ENCODE measurements at regions not wholly inside any gene's neighbourhood (a gene's known extent, or its start where the extent isn't known, plus 50 kb on each side); places are given as distances from the start of the nearest gene placed in this dataset.

GRCh38 chr9:26181836-26182235, 503.6 kb upstream of the TUSC1 start:
- H3K27me3 ChIP-seq (ENCODE audit: control insufficient read depth in 3 of 3, insufficient read depth in 3 of 3, low read length in 3 of 3) = no peaks in the 10 kb centered on the region
- H3K4me3 ChIP-seq (ENCODE audit: low read length in 3 of 3) = no peak overlapping the region
- H3K27ac ChIP-seq (ENCODE audit: low read depth, low read length) = no peak overlapping the region
- no peaks in the 10 kb centered on the region for H3K36me3 ChIP-seq (ENCODE audit: control insufficient read depth in 3 of 3, insufficient read depth in 3 of 3, low read length in 3 of 3)
- H3K4me1 ChIP-seq (ENCODE audit: control insufficient read depth in 3 of 3, insufficient read depth in 3 of 3, low read length in 3 of 3) = no peaks in the 10 kb centered on the region
- H3K9ac ChIP-seq (ENCODE audit: low read depth in 1 of 3, low read length in 3 of 3) = no peak overlapping the region
- H3K9me3 ChIP-seq (ENCODE audit: control insufficient read depth in 3 of 3, low read length in 3 of 3) = no peaks in the 10 kb centered on the region

- no peaks in the 10 kb centered on the region for H3K36me3 ChIP-seq (ENCODE audit: control insufficient read depth in 3 of 3, insufficient read depth in 3 of 3, low read length in 3 of 3)
- H3K4me3 ChIP-seq (ENCODE audit: low read length in 3 of 3) = no peak overlapping the region
- H3K4me1 ChIP-seq (ENCODE audit: control insufficient read depth in 3 of 3, insufficient read depth in 3 of 3, low read length in 3 of 3) = no peaks in the 10 kb centered on the region
- no peaks in the 10 kb centered on the region for H3K9me3 ChIP-seq (ENCODE audit: control insufficient read depth in 3 of 3, low read length in 3 of 3)
- H3K27me3 ChIP-seq (ENCODE audit: control insufficient read depth in 3 of 3, insufficient read depth in 3 of 3, low read length in 3 of 3) = no peaks in the 10 kb centered on the region
- no peak overlapping the region for H3K9ac ChIP-seq (ENCODE audit: low read depth in 1 of 3, low read length in 3 of 3)
- H3K27ac ChIP-seq (ENCODE audit: low read depth, low read length) = no peak overlapping the region
Observed at GRCh38 chr9:26176628-26177027, 498.4 kb upstream of the TUSC1 start.

GRCh38 chr9:26175264-26175663, 497.0 kb upstream of the TUSC1 start:
- H3K4me1 ChIP-seq (ENCODE audit: control insufficient read depth in 3 of 3, insufficient read depth in 3 of 3, low read length in 3 of 3) = no peaks in the 10 kb centered on the region
- H3K27ac ChIP-seq (ENCODE audit: low read depth, low read length) = no peak overlapping the region
- no peaks in the 10 kb centered on the region for H3K9me3 ChIP-seq (ENCODE audit: control insufficient read depth in 3 of 3, low read length in 3 of 3)
- H3K4me3 ChIP-seq (ENCODE audit: low read length in 3 of 3) = no peak overlapping the region
- no peaks in the 10 kb centered on the region for H3K36me3 ChIP-seq (ENCODE audit: control insufficient read depth in 3 of 3, insufficient read depth in 3 of 3, low read length in 3 of 3)
- H3K27me3 ChIP-seq (ENCODE audit: control insufficient read depth in 3 of 3, insufficient read depth in 3 of 3, low read length in 3 of 3) = no peaks in the 10 kb centered on the region
- no peak overlapping the region for H3K9ac ChIP-seq (ENCODE audit: low read depth in 1 of 3, low read length in 3 of 3)

GRCh38 chr9:26172301-26172700, 494.1 kb upstream of the TUSC1 start:
- H3K9ac ChIP-seq (ENCODE audit: low read depth in 1 of 3, low read length in 3 of 3) = no peak overlapping the region
- H3K9me3 ChIP-seq (ENCODE audit: control insufficient read depth in 3 of 3, low read length in 3 of 3) = no peaks in the 10 kb centered on the region
- no peaks in the 10 kb centered on the region for H3K36me3 ChIP-seq (ENCODE audit: control insufficient read depth in 3 of 3, insufficient read depth in 3 of 3, low read length in 3 of 3)
- H3K27ac ChIP-seq (ENCODE audit: low read depth, low read length) = no peak overlapping the region
- no peak overlapping the region for H3K4me3 ChIP-seq (ENCODE audit: low read length in 3 of 3)
- no peaks in the 10 kb centered on the region for H3K4me1 ChIP-seq (ENCODE audit: control insufficient read depth in 3 of 3, insufficient read depth in 3 of 3, low read length in 3 of 3)
- H3K27me3 ChIP-seq (ENCODE audit: control insufficient read depth in 3 of 3, insufficient read depth in 3 of 3, low read length in 3 of 3) = no peaks in the 10 kb centered on the region

GRCh38 chr9:26171691-26172090, 493.4 kb upstream of the TUSC1 start:
- no peaks in the 10 kb centered on the region for H3K9me3 ChIP-seq (ENCODE audit: control insufficient read depth in 3 of 3, low read length in 3 of 3)
- no peak overlapping the region for H3K9ac ChIP-seq (ENCODE audit: low read depth in 1 of 3, low read length in 3 of 3)
- H3K27me3 ChIP-seq (ENCODE audit: control insufficient read depth in 3 of 3, insufficient read depth in 3 of 3, low read length in 3 of 3) = no peaks in the 10 kb centered on the region
- H3K4me3 ChIP-seq (ENCODE audit: low read length in 3 of 3) = no peak overlapping the region
- no peak overlapping the region for H3K27ac ChIP-seq (ENCODE audit: low read depth, low read length)
- H3K4me1 ChIP-seq (ENCODE audit: control insufficient read depth in 3 of 3, insufficient read depth in 3 of 3, low read length in 3 of 3) = no peaks in the 10 kb centered on the region
- no peaks in the 10 kb centered on the region for H3K36me3 ChIP-seq (ENCODE audit: control insufficient read depth in 3 of 3, insufficient read depth in 3 of 3, low read length in 3 of 3)

- Histone ChIP-seq H3K27me3 (ENCODE audit: control insufficient read depth in 3 of 3, insufficient read depth in 3 of 3, low read length in 3 of 3) (no peaks in the 10 kb centered on the region), H3K9ac (ENCODE audit: low read depth in 1 of 3, low read length in 3 of 3) (no peak overlapping the region), H3K27ac (ENCODE audit: low read depth, low read length) (no peak overlapping the region), H3K9me3 (ENCODE audit: control insufficient read depth in 3 of 3, low read length in 3 of 3) (no peaks in the 10 kb centered on the region), H3K4me1 (ENCODE audit: control insufficient read depth in 3 of 3, insufficient read depth in 3 of 3, low read length in 3 of 3) (no peaks in the 10 kb centered on the region), H3K36me3 (ENCODE audit: control insufficient read depth in 3 of 3, insufficient read depth in 3 of 3, low read length in 3 of 3) (no peaks in the 10 kb centered on the region), H3K4me3 (ENCODE audit: low read length in 3 of 3) (no peak overlapping the region)
Observed at GRCh38 chr9:26170190-26170589, 491.9 kb upstream of the TUSC1 start.

GRCh38 chr9:26169708-26170107, 491.5 kb upstream of the TUSC1 start:
- no peaks in the 10 kb centered on the region for H3K9me3 ChIP-seq (ENCODE audit: control insufficient read depth in 3 of 3, low read length in 3 of 3)
- no peak overlapping the region for H3K9ac ChIP-seq (ENCODE audit: low read depth in 1 of 3, low read length in 3 of 3)
- no peaks in the 10 kb centered on the region for H3K27me3 ChIP-seq (ENCODE audit: control insufficient read depth in 3 of 3, insufficient read depth in 3 of 3, low read length in 3 of 3)
- H3K27ac ChIP-seq (ENCODE audit: low read depth, low read length) = no peak overlapping the region
- H3K4me1 ChIP-seq (ENCODE audit: control insufficient read depth in 3 of 3, insufficient read depth in 3 of 3, low read length in 3 of 3) = no peaks in the 10 kb centered on the region
- H3K4me3 ChIP-seq (ENCODE audit: low read length in 3 of 3) = no peak overlapping the region
- H3K36me3 ChIP-seq (ENCODE audit: control insufficient read depth in 3 of 3, insufficient read depth in 3 of 3, low read length in 3 of 3) = no peaks in the 10 kb centered on the region

- Histone ChIP-seq H3K4me3 (ENCODE audit: low read length in 3 of 3) (no peak overlapping the region), H3K36me3 (ENCODE audit: control insufficient read depth in 3 of 3, insufficient read depth in 3 of 3, low read length in 3 of 3) (no peaks in the 10 kb centered on the region), H3K9ac (ENCODE audit: low read depth in 1 of 3, low read length in 3 of 3) (no peak overlapping the region), H3K9me3 (ENCODE audit: control insufficient read depth in 3 of 3, low read length in 3 of 3) (no peaks in the 10 kb centered on the region), H3K4me1 (ENCODE audit: control insufficient read depth in 3 of 3, insufficient read depth in 3 of 3, low read length in 3 of 3) (no peaks in the 10 kb centered on the region), H3K27me3 (ENCODE audit: control insufficient read depth in 3 of 3, insufficient read depth in 3 of 3, low read length in 3 of 3) (no peaks in the 10 kb centered on the region), H3K27ac (ENCODE audit: low read depth, low read length) (no peak overlapping the region)
Observed at GRCh38 chr9:26166537-26166936, 488.3 kb upstream of the TUSC1 start.

GRCh38 chr9:26165426-26165825, 487.2 kb upstream of the TUSC1 start:
- Histone ChIP-seq H3K27me3 (ENCODE audit: control insufficient read depth in 3 of 3, insufficient read depth in 3 of 3, low read length in 3 of 3) (no peaks in the 10 kb centered on the region), H3K9ac (ENCODE audit: low read depth in 1 of 3, low read length in 3 of 3) (no peak overlapping the region), H3K36me3 (ENCODE audit: control insufficient read depth in 3 of 3, insufficient read depth in 3 of 3, low read length in 3 of 3) (no peaks in the 10 kb centered on the region), H3K4me3 (ENCODE audit: low read length in 3 of 3) (no peak overlapping the region), H3K9me3 (ENCODE audit: control insufficient read depth in 3 of 3, low read length in 3 of 3) (no peaks in the 10 kb centered on the region), H3K27ac (ENCODE audit: low read depth, low read length) (no peak overlapping the region), H3K4me1 (ENCODE audit: control insufficient read depth in 3 of 3, insufficient read depth in 3 of 3, low read length in 3 of 3) (no peaks in the 10 kb centered on the region)

- no peaks in the 10 kb centered on the region for H3K4me1 ChIP-seq (ENCODE audit: control insufficient read depth in 3 of 3, insufficient read depth in 3 of 3, low read length in 3 of 3)
- H3K9ac ChIP-seq (ENCODE audit: low read depth in 1 of 3, low read length in 3 of 3) = no peak overlapping the region
- no peaks in the 10 kb centered on the region for H3K9me3 ChIP-seq (ENCODE audit: control insufficient read depth in 3 of 3, low read length in 3 of 3)
- no peak overlapping the region for H3K27ac ChIP-seq (ENCODE audit: low read depth, low read length)
- no peaks in the 10 kb centered on the region for H3K27me3 ChIP-seq (ENCODE audit: control insufficient read depth in 3 of 3, insufficient read depth in 3 of 3, low read length in 3 of 3)
- H3K4me3 ChIP-seq (ENCODE audit: low read length in 3 of 3) = no peak overlapping the region
- no peaks in the 10 kb centered on the region for H3K36me3 ChIP-seq (ENCODE audit: control insufficient read depth in 3 of 3, insufficient read depth in 3 of 3, low read length in 3 of 3)
Observed at GRCh38 chr9:26163931-26164330, 485.7 kb upstream of the TUSC1 start.

Data from skeletal muscle tissue (tissue), 3 donors.